Activated T-helper 1 cell treated with anti-CD3 and anti-CD28 coated beads, Interleukin-12 subunit alpha, Interleukin-12 subunit beta, Interleukin-2, Interleukin-4 antibody, amounts not matched to agents 30 ng/mL and 10 ng/mL and 1 ng/mL, durations not matched to agents 14 hours and 24 hours and 36 hours (primary cell): ENCODE measurements at regions not wholly inside any gene's neighbourhood (a gene's known extent, or its start where the extent isn't known, plus 50 kb on each side); places are given as distances from the start of the nearest gene placed in this dataset.

Experiments used
- DNase-seq: peaks from one replicate; pipeline ENCODE4 v3.0.0; 2021; ENCODE audit warnings: low spot score
- H3K27ac Mint-ChIP-seq: one replicate; pipeline ENCODE4 v1.8.0; 2021; ENCODE audit warnings: mild to moderate bottlenecking, mixed read lengths
- H3K27me3 Mint-ChIP-seq: one replicate; pipeline ENCODE4 v1.8.0; 2022; ENCODE audit warnings: mild to moderate bottlenecking, moderate library complexity, mixed read lengths; ENCODE audit not compliant: insufficient read depth
- H3K36me3 Mint-ChIP-seq: one replicate; pipeline ENCODE4 v1.8.0; 2021; ENCODE audit warnings: low read depth, mixed read lengths
- H3K4me1 Mint-ChIP-seq: one replicate; pipeline ENCODE4 v1.8.0; 2021; ENCODE audit warnings: low read depth, mixed read lengths
- H3K4me3 Mint-ChIP-seq: one replicate; pipeline ENCODE4 v1.8.0; 2021; ENCODE audit warnings: mild to moderate bottlenecking, moderate library complexity, mixed read lengths
- H3K9me3 Mint-ChIP-seq: one replicate; pipeline ENCODE4 v1.8.0; 2021; ENCODE audit warnings: mixed read lengths
- intact Hi-C: fragments of 100-400 bp; cut with micrococcal nuclease; formaldehyde crosslinking; loops from one replicate; pipeline ENCODE4 v1.15.1; 2024

DNA sequence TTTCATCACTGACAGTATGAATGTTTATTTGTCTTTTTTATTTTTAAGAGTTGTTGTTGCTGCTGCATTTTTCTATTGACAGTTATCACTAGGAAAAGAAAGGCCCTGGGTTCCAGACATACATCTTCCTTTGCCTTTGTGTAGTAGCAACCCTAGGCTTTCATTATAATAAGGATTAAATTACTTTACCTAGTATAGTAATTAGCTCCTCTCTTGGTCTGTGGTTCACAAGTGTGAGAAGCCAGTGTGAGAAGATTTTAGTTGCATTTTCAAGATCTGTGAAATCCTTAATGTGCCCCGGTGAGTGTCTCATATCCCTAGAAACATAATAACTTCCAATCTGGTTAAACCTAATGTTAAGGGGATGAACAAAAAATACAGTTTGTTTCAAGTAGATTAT lies 799.3 kb upstream of the MAP3K7 start:
- no peak overlapping the region for H3K4me3 Mint-ChIP-seq
- H3K27ac Mint-ChIP-seq = no peak overlapping the region
- H3K36me3 Mint-ChIP-seq = no peaks in the 10 kb centered on the region
- no peaks in the 10 kb centered on the region for H3K27me3 Mint-ChIP-seq
- no peaks in the 10 kb centered on the region for H3K4me1 Mint-ChIP-seq
- intact Hi-C loops = no loop called here
- no peak for DNase-seq
- no peaks in the 10 kb centered on the region for H3K9me3 Mint-ChIP-seq

DNA sequence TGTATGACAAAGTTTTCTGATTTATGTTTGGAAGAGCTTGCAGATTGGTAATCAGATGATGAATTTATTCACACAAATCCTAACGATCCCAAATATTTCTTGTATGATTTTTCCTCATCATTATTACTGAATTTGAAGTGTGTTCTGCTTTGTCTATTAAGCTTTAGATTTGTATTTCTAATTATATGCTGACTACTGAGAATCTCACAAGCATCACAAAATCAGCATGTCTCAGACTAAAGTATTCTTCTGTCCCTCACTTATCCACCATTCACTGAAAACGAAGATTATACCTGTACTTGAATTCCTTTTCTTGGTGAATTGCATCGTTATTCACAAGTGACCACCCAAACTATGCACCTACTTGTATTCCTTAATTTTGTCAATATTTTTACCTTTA lies 796.3 kb upstream of the MAP3K7 start:
- H3K36me3 Mint-ChIP-seq = no peaks in the 10 kb centered on the region
- H3K27ac Mint-ChIP-seq = no peak overlapping the region
- intact Hi-C loops = no loop called here
- H3K4me3 Mint-ChIP-seq = no peak overlapping the region
- H3K27me3 Mint-ChIP-seq = no peaks in the 10 kb centered on the region
- no peaks in the 10 kb centered on the region for H3K9me3 Mint-ChIP-seq
- no peak for DNase-seq
- H3K4me1 Mint-ChIP-seq = no peaks in the 10 kb centered on the region

DNA sequence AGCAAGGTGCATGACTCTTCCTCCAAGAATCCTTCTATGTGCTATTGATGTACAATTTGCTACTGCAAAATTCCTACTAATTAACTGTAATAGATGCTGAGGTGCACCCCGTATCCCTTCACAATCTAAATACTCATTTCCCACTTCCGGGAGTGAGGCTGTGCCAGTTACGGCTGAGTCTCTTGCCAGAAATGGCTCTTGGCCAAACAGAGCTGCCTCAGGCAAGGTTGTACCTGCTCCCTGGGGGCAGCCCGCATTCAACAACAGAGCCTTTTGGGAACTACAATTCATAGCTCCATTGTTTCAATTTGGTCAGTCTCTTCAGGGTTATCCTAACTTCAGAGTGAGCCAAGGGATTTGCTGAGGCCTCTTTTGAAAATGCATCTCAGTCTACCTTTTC lies 789.8 kb upstream of the MAP3K7 start:
- intact Hi-C loops = no loop called here
- no peaks in the 10 kb centered on the region for H3K9me3 Mint-ChIP-seq
- no peaks in the 10 kb centered on the region for H3K36me3 Mint-ChIP-seq
- no peak overlapping the region for H3K27ac Mint-ChIP-seq
- H3K4me1 Mint-ChIP-seq = no peaks in the 10 kb centered on the region
- H3K27me3 Mint-ChIP-seq = no peaks in the 10 kb centered on the region
- no peak for DNase-seq
- H3K4me3 Mint-ChIP-seq = no peak overlapping the region

DNA sequence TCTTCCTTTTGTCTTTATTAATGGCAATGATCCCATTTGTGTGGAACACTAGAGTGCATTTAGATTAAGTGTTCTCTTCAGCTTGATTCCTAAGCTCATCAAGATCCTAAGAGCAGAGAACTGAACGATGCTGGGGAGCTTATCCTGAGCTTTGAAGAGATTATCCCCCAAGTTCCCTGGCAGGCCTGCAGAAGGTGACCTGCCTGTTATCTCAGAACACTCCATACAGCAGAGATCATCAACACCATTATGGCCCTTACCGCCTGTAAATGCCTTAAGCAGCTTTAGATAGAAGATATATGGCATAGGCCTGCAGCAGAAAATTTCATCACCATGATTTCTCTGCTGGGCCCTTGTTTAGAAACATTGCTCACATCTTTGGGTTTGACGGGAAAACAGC lies 779.9 kb upstream of the MAP3K7 start:
- intact Hi-C loops = no loop called here
- Mint-ChIP-seq H3K36me3 (no peaks in the 10 kb centered on the region), H3K4me3 (no peak overlapping the region), H3K27ac (no peak overlapping the region), H3K27me3 (no peaks in the 10 kb centered on the region), H3K4me1 (no peaks in the 10 kb centered on the region), H3K9me3 (no peaks in the 10 kb centered on the region)
- DNase-seq = no peak

DNA sequence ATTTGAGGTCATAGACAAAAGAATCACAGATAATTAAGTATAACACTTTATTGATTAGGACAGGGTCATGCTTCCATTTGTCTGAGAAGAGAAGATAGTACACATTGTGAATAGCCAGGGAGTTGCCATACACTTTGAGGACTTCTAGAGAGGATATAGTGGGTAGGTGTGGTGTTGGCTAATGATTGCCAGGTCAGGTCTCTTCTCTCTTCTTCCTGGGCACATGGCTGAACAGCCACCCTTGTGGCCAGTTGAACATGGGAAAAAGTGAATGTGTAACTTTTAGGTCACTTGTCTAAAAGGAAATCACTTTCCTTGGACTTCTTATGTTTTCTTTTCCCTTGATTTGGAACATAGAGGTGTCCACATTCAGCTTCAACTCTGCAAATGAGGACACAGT lies 772.1 kb upstream of the MAP3K7 start:
- no peak for DNase-seq
- H3K9me3 Mint-ChIP-seq = no peaks in the 10 kb centered on the region
- no peak overlapping the region for H3K4me3 Mint-ChIP-seq
- intact Hi-C loops = no loop called here
- no peaks in the 10 kb centered on the region for H3K36me3 Mint-ChIP-seq
- no peaks in the 10 kb centered on the region for H3K27me3 Mint-ChIP-seq
- no peaks in the 10 kb centered on the region for H3K4me1 Mint-ChIP-seq
- no peak overlapping the region for H3K27ac Mint-ChIP-seq

DNA sequence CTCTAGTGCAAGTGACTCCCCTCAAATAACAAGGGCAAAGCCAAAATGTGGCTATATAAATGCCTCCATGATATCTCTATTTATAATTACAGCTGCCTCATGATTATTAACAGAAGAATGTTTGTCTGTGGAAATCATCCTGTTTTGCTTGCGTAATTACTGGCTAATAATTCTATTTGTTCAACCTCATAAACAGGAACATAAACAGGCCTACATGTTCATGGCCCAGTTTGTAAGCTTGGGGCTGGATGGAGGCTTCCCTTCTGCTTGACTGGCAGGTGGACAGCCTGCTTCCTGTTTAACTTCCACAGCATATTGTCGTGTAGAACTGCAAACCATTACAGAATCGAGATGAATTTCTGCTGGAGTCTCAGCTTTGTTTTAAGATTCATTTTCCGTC lies 766.0 kb upstream of the MAP3K7 start:
- H3K36me3 Mint-ChIP-seq = no peaks in the 10 kb centered on the region
- H3K4me3 Mint-ChIP-seq = no peak overlapping the region
- no peaks in the 10 kb centered on the region for H3K4me1 Mint-ChIP-seq
- no peaks in the 10 kb centered on the region for H3K27me3 Mint-ChIP-seq
- H3K9me3 Mint-ChIP-seq = no peaks in the 10 kb centered on the region
- intact Hi-C loops = no loop called here
- DNase-seq = no peak
- no peak overlapping the region for H3K27ac Mint-ChIP-seq

DNA sequence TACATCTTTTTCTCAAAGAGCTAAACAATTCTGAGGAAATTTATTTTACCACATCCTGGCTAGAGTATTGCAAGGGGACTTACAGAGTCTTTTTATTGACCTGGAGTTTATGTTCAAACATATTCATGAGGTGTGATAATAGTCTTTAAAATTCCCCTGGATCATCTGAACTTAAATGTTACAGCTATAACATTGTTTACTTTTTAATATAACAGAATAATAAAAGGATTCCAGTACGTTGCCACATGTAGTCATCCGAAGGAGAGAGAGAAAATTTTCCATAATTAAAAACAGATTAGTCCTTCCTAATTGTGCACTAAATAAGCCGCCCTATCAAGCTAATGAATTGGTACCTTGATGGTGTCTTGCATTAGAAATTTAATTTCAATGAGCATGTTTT lies 765.4 kb upstream of the MAP3K7 start:
- no peak overlapping the region for H3K27ac Mint-ChIP-seq
- H3K4me3 Mint-ChIP-seq = no peak overlapping the region
- H3K27me3 Mint-ChIP-seq = no peaks in the 10 kb centered on the region

DNA sequence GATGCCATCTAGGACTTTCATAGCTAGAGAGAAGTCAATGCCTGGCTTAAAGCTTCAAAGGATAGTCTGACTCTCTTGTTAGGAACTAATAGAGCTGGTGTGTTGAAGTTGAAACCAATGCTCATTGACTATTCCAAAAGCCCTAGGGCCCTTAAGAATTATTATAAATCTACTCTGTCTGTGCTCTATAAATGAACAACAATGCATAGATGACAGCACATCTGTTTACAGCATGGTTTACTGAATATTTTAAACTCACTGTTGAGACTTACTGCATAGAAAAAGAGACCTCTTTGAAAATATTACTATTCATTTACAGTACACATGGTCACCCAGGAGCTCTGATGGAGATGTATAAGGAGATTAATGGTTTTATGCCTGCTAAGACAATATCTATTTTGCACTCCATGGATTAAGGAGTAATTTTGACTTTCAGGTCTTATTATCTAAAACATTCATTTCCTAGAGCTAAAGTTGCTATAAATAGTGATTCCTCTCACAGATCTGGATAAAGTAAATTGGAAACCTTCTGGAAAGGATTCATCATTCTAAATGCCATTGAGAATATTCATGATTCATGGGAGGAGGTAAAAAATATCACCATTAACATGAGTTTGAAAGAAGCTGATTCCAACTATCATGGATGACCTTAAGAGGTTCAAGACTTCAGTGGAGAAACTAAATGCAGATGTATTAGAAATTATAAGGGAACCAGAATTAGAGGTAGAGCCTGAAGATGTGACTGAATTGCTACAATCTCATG lies 763.5 kb upstream of the MAP3K7 start:
- no peaks in the 10 kb centered on the region for H3K4me1 Mint-ChIP-seq
- intact Hi-C loops = no loop called here
- H3K27me3 Mint-ChIP-seq = no peaks in the 10 kb centered on the region
- no peak overlapping the region for H3K4me3 Mint-ChIP-seq
- DNase-seq = no peak
- no peak overlapping the region for H3K27ac Mint-ChIP-seq
- H3K36me3 Mint-ChIP-seq = no peaks in the 10 kb centered on the region
- no peaks in the 10 kb centered on the region for H3K9me3 Mint-ChIP-seq

More for the DNA sequence above, 765.4 kb upstream of the MAP3K7 start:
- Mint-ChIP-seq H3K4me1 (no peaks in the 10 kb centered on the region), H3K9me3 (no peaks in the 10 kb centered on the region), H3K36me3 (no peaks in the 10 kb centered on the region)
- DNase-seq = no peak
- intact Hi-C loops = no loop called here

DNA sequence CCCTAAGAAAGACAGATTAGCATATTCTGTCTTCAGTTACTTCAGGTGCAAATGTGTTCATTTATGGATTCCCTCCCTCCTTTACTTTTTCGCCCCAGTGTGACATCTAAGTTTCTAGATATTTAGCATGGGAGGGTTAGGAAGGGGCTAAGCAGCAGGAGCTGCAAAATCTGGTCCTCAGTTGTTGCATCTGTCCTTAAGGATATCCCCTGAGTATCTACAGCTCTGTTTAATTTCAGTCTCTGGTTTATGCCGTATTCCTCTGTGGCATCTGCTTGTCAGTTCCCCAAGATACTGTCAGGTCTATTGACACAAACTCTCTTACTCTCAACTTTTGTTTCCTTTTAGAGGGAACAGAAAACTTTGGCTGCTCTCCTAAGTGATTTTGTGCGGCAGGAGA lies 754.6 kb upstream of the MAP3K7 start:
- no peak overlapping the region for H3K4me3 Mint-ChIP-seq
- no peak overlapping the region for H3K27ac Mint-ChIP-seq
- H3K36me3 Mint-ChIP-seq = no peaks in the 10 kb centered on the region
- intact Hi-C loops = no loop called here
- no peaks in the 10 kb centered on the region for H3K4me1 Mint-ChIP-seq
- DNase-seq = no peak
- no peaks in the 10 kb centered on the region for H3K27me3 Mint-ChIP-seq
- no peaks in the 10 kb centered on the region for H3K9me3 Mint-ChIP-seq

DNA sequence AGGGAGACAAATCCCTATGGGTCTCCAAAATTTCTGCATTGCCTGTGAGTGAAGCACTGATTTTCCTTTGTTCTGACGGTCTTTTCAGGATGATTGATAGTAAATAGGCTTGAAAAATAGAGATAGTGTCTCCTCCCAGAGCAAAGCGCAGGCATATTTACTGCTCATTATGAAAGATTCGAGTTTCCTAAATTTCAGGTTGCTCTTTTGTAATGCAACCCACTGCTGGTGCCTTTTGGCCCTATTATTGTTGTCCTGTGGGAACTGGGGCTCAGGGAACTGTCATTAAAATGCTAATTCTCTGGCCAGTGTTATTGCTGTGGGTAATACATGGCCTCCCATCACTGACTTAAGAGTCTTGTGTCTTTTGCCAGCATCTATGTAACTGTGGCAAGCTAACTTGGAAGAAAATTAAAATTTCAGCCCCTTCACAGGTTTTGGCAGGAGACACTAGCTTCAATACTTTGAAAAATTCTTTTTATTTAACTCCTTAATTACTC lies 754.1 kb upstream of the MAP3K7 start:
- DNase-seq = no peak
- Mint-ChIP-seq H3K4me1 (no peaks in the 10 kb centered on the region), H3K27me3 (no peaks in the 10 kb centered on the region), H3K9me3 (no peaks in the 10 kb centered on the region), H3K27ac (no peak overlapping the region), H3K4me3 (no peak overlapping the region), H3K36me3 (no peaks in the 10 kb centered on the region)
- intact Hi-C loops = no loop called here

DNA sequence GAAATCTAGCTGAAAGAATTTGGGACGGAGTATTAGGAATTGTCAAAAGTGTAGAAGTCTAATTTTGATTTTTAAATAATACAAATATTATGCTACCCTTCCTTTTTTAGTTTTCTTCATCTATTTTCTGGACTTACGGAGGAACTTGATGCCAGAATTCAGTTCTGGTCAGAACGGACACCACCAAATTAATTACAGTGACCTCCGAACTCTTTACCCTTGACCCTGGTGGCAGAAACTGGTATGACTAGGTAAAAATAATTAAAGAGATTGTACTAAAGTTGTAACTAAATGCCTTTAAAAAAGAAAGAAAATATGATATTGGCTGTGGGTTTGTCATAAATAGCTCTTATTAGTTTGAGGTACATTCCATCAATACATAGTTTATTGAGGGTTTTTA lies 751.1 kb upstream of the MAP3K7 start:
- Mint-ChIP-seq H3K4me1 (no peaks in the 10 kb centered on the region), H3K27ac (no peak overlapping the region), H3K4me3 (no peak overlapping the region), H3K9me3 (no peaks in the 10 kb centered on the region), H3K36me3 (no peaks in the 10 kb centered on the region), H3K27me3 (no peaks in the 10 kb centered on the region)
- DNase-seq = no peak
- intact Hi-C loops = no loop called here

DNA sequence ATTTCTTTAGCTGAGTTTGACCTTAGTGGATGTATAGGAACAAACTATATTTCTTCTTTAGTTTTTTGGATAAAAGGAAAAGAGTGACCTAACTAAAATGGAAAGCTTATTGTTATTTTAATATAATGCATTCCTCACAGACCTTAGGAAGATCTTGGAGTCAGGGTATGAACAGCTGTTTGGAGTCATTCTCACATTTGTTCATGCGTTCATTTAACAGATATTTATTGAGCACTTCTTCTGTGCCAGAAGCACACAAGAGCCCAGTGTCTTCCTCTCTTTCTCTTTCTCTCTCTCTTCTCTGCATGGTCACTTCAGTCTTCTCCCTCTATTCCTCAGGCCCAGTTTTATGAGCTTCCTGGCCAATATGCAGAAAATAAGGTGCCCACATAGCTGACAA lies 744.0 kb upstream of the MAP3K7 start:
- H3K4me3 Mint-ChIP-seq = no peak overlapping the region
- H3K36me3 Mint-ChIP-seq = no peaks in the 10 kb centered on the region
- H3K27me3 Mint-ChIP-seq = no peaks in the 10 kb centered on the region
- intact Hi-C loops = no loop called here
- H3K4me1 Mint-ChIP-seq = no peaks in the 10 kb centered on the region
- H3K27ac Mint-ChIP-seq = no peak overlapping the region
- DNase-seq = no peak
- no peaks in the 10 kb centered on the region for H3K9me3 Mint-ChIP-seq

DNA sequence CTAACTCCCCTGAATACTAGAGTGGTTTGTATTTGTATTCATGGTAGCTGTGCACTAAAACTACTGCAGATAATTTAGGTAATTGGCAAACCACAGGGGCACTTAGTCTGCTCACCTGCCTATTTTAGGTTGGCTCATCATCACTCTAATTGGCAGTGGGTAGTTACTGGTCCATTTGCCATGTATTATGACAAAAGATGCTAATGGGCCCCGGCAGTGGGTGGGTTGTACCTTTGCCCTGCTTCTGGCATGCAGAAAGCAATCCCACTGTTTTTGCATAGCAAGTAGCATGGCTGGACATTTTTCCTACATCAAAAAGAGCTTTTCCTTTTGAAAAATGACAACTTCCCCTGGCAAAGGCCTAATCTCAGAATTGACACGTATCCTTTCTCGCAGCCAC lies 741.4 kb upstream of the MAP3K7 start:
- intact Hi-C loops = no loop called here
- Mint-ChIP-seq H3K9me3 (no peaks in the 10 kb centered on the region), H3K4me3 (no peak overlapping the region), H3K36me3 (no peaks in the 10 kb centered on the region), H3K27ac (no peak overlapping the region), H3K27me3 (no peaks in the 10 kb centered on the region), H3K4me1 (no peaks in the 10 kb centered on the region)
- no peak for DNase-seq

DNA sequence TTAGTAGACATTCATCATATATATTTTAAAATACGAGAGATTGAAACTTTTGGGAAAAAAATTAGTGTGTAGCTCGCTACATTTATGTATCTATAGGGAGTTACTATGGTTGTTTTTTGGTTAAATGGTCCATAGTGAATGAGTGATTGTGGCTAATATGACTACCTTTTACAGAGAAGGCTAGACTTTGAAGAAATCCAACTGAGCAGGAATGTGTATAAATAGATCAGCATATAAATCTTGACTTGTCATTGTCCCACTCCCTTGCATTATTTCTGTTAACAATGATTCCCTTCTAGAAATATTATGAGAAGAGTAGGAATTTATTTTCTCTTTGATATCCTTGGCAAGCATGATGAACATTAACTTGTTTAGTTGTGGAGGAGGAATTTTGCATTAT lies 737.8 kb upstream of the MAP3K7 start:
- Mint-ChIP-seq H3K4me1 (no peaks in the 10 kb centered on the region), H3K9me3 (no peaks in the 10 kb centered on the region), H3K4me3 (no peak overlapping the region), H3K27me3 (no peaks in the 10 kb centered on the region), H3K36me3 (no peaks in the 10 kb centered on the region), H3K27ac (no peak overlapping the region)
- no peak for DNase-seq
- intact Hi-C loops = no loop called here
